ES-I3 (cell line): ENCODE measurements at regions not wholly inside any gene's neighbourhood (a gene's known extent, or its start where the extent isn't known, plus 50 kb on each side); places are given as distances from the start of the nearest gene placed in this dataset.

Experiments
- H3K36me3 ChIP-seq: 2 replicates; pipeline ENCODE4 v1.6.1; 2013; ENCODE audit warnings: mild to moderate bottlenecking, low read length, control low read depth, moderate library complexity; ENCODE audit not compliant: insufficient read depth
- H3K4me1 ChIP-seq: 2 replicates; pipeline ENCODE4 v1.6.1; 2013; ENCODE audit warnings: mild to moderate bottlenecking, control low read depth, low read length; ENCODE audit not compliant: insufficient read depth
- H3K9ac ChIP-seq: 2 replicates; pipeline ENCODE4 v1.6.1; 2013; ENCODE audit warnings: low read depth, mild to moderate bottlenecking, low read length, moderate library complexity
- H3K9me3 ChIP-seq: 2 replicates; pipeline ENCODE4 v1.6.1; 2013; ENCODE audit warnings: mild to moderate bottlenecking, low read length, moderate library complexity; ENCODE audit not compliant: control insufficient read depth, insufficient read depth

GRCh38 chr6:99868074-99868702 is 125.8 kb downstream of the MCHR2 start:
- no peaks in the 10 kb centered on the region for H3K36me3 ChIP-seq
- H3K4me1 ChIP-seq, result peaks cover 3% of the 10 kb centered on the region; the same call in 1 of the 2 replicates
- peak overlapping the region; percentile 35; the same call in 1 of the 2 replicates for H3K9ac ChIP-seq
- H3K9me3 ChIP-seq, result no peaks in the 10 kb centered on the region
